ENCODE measurements at regions not wholly inside any gene's neighbourhood (a gene's known extent, or its start where the extent isn't known, plus 50 kb on each side); places are given as distances from the start of the nearest gene placed in this dataset.
A peak's percentile ranks its signal among the peaks of the same experiment; 100 is the strongest.

DNA sequence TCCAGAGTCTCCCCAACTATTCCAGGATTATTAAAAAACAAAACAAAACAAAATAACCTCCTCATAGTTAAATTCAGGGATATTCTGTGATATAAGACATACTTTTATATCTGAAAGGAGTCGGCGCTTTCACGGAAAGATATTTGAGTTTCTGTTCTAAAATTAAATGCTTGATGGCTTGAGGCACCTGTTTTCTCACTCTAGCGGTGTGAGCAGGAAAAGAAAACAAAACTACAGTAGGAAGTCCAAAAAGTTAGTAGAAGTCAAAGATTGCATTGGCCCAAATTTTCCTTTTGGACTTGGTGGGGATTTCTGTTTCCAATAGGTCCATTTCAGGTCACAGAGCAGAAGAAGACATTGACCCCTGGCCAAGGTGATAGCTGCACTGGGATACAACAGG, 716.1 kb upstream of the POT1 start:
- TF ChIP-seq BACH2 (CRISPR knock-in tag; IDR thresholded peaks at IDR 0.05; ENCODE audit: borderline replicate concordance) (no peak), ZFP30 (CRISPR knock-in tag; IDR thresholded peaks at IDR 0.05) (no peak), RARB (CRISPR knock-in tag; IDR thresholded peaks at IDR 0.05) (no peak), GLIS3 (CRISPR knock-in tag; IDR thresholded peaks at IDR 0.05) (no peak), OSR1 (CRISPR knock-in tag; IDR thresholded peaks at IDR 0.05) (no peak), ZC3H10 (CRISPR knock-in tag; IDR thresholded peaks at IDR 0.05) (no peak), ESRRG (CRISPR knock-in tag; IDR thresholded peaks at IDR 0.05) (no peak), ZNF565 (CRISPR knock-in tag; conservative IDR thresholded peaks at IDR 0.05; ENCODE audit: low read depth) (no peak), ARNTL (CRISPR knock-in tag; IDR thresholded peaks at IDR 0.05; ENCODE audit: borderline replicate concordance, low read depth) (no peak), CSDC2 (CRISPR knock-in tag; IDR thresholded peaks at IDR 0.05) (no peak), ISL1 (CRISPR knock-in tag; IDR thresholded peaks at IDR 0.05) (no peak)
- TF ChIP-seq, protein P1, sequence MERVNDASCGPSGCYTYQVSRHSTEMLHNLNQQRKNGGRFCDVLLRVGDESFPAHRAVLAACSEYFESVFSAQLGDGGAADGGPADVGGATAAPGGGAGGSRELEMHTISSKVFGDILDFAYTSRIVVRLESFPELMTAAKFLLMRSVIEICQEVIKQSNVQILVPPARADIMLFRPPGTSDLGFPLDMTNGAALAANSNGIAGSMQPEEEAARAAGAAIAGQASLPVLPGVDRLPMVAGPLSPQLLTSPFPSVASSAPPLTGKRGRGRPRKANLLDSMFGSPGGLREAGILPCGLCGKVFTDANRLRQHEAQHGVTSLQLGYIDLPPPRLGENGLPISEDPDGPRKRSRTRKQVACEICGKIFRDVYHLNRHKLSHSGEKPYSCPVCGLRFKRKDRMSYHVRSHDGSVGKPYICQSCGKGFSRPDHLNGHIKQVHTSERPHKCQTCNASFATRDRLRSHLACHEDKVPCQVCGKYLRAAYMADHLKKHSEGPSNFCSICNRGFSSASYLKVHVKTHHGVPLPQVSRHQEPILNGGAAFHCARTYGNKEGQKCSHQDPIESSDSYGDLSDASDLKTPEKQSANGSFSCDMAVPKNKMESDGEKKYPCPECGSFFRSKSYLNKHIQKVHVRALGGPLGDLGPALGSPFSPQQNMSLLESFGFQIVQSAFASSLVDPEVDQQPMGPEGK (CRISPR knock-in tag; IDR thresholded peaks at IDR 0.05; ENCODE audit: borderline replicate concordance), result no peak
- TF ChIP-seq, protein P2, sequence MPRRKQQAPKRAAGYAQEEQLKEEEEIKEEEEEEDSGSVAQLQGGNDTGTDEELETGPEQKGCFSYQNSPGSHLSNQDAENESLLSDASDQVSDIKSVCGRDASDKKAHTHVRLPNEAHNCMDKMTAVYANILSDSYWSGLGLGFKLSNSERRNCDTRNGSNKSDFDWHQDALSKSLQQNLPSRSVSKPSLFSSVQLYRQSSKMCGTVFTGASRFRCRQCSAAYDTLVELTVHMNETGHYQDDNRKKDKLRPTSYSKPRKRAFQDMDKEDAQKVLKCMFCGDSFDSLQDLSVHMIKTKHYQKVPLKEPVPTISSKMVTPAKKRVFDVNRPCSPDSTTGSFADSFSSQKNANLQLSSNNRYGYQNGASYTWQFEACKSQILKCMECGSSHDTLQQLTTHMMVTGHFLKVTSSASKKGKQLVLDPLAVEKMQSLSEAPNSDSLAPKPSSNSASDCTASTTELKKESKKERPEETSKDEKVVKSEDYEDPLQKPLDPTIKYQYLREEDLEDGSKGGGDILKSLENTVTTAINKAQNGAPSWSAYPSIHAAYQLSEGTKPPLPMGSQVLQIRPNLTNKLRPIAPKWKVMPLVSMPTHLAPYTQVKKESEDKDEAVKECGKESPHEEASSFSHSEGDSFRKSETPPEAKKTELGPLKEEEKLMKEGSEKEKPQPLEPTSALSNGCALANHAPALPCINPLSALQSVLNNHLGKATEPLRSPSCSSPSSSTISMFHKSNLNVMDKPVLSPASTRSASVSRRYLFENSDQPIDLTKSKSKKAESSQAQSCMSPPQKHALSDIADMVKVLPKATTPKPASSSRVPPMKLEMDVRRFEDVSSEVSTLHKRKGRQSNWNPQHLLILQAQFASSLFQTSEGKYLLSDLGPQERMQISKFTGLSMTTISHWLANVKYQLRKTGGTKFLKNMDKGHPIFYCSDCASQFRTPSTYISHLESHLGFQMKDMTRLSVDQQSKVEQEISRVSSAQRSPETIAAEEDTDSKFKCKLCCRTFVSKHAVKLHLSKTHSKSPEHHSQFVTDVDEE (CRISPR knock-in tag; IDR thresholded peaks at IDR 0.05), result no peak
- TF ChIP-seq, protein P3, sequence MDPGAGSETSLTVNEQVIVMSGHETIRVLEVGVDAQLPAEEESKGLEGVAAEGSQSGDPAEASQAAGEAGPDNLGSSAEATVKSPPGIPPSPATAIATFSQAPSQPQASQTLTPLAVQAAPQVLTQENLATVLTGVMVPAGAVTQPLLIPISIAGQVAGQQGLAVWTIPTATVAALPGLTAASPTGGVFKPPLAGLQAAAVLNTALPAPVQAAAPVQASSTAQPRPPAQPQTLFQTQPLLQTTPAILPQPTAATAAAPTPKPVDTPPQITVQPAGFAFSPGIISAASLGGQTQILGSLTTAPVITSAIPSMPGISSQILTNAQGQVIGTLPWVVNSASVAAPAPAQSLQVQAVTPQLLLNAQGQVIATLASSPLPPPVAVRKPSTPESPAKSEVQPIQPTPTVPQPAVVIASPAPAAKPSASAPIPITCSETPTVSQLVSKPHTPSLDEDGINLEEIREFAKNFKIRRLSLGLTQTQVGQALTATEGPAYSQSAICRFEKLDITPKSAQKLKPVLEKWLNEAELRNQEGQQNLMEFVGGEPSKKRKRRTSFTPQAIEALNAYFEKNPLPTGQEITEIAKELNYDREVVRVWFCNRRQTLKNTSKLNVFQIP (CRISPR knock-in tag; IDR thresholded peaks at IDR 0.05; ENCODE audit: borderline replicate concordance, low read depth), result no peak
- TF ChIP-seq, protein P4, sequence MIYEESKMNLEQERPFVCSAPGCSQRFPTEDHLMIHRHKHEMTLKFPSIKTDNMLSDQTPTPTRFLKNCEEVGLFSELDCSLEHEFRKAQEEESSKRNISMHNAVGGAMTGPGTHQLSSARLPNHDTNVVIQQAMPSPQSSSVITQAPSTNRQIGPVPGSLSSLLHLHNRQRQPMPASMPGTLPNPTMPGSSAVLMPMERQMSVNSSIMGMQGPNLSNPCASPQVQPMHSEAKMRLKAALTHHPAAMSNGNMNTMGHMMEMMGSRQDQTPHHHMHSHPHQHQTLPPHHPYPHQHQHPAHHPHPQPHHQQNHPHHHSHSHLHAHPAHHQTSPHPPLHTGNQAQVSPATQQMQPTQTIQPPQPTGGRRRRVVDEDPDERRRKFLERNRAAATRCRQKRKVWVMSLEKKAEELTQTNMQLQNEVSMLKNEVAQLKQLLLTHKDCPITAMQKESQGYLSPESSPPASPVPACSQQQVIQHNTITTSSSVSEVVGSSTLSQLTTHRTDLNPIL (CRISPR knock-in tag; IDR thresholded peaks at IDR 0.05; ENCODE audit: low read depth), result no peak
- ATAC-seq, result no peak

DNA sequence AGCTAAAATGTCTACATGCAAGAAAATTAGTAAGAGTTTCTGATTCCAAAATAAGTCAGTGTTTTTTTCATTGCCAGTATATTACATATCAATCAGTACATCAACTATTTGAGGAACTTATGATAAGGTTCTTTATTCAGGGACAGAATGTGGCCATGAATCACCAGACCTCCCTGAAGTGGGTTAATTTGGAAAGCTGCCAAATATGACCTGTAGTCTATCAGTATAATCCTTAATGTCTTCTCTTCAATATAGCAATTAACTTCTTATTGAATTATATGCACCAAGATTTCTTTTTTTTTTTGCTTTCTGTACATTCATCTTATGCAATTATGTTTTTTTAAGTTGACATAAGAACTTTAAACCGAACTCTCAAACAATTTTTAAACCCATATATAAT, 714.5 kb upstream of the POT1 start:
- ATAC-seq, result no peak
- TF ChIP-seq ISL1 (CRISPR knock-in tag; IDR thresholded peaks at IDR 0.05) (peak; percentile 83), ZNF70 (CRISPR knock-in tag; IDR thresholded peaks at IDR 0.05) (no peak)

DNA sequence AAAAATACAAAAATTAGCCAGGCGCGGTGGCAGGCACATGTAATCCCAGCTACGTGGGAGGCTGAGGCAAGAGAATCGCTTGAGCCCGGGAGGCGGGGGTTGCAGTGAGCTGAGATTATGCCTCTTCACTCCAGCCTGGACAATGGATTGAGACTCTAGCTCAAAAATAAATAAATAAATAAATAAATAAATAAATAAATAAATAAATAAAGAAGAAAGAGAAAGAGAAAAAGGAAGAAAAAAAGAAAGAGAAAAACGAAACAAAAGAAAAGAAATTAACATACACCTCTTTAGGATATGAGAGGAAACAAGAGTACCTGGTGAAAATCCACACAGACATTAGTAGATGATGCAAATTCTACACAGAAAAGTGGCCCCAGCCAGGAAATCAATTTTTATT, 713.7 kb upstream of the POT1 start:
- ATAC-seq, result no peak
- TF ChIP-seq, protein P4 (CRISPR knock-in tag; IDR thresholded peaks at IDR 0.05; ENCODE audit: low read depth), result no peak
- no peak for TF ChIP-seq ESRRG (CRISPR knock-in tag; IDR thresholded peaks at IDR 0.05)
- no peak for TF ChIP-seq BACH2 (CRISPR knock-in tag; IDR thresholded peaks at IDR 0.05; ENCODE audit: borderline replicate concordance)
- TF ChIP-seq, protein P3 (CRISPR knock-in tag; IDR thresholded peaks at IDR 0.05; ENCODE audit: borderline replicate concordance, low read depth), result no peak
- TF ChIP-seq TOX (CRISPR knock-in tag; IDR thresholded peaks at IDR 0.05; ENCODE audit: borderline replicate concordance), result no peak
- TF ChIP-seq RARB (CRISPR knock-in tag; IDR thresholded peaks at IDR 0.05), result no peak
- TF ChIP-seq ISL1 (CRISPR knock-in tag; IDR thresholded peaks at IDR 0.05), result no peak
- TF ChIP-seq ZNF70 (CRISPR knock-in tag; IDR thresholded peaks at IDR 0.05), result no peak
